ENCODE measurements at regions not wholly inside any gene's neighbourhood (a gene's known extent, or its start where the extent isn't known, plus 50 kb on each side); places are given as distances from the start of the nearest gene placed in this dataset.

DNA sequence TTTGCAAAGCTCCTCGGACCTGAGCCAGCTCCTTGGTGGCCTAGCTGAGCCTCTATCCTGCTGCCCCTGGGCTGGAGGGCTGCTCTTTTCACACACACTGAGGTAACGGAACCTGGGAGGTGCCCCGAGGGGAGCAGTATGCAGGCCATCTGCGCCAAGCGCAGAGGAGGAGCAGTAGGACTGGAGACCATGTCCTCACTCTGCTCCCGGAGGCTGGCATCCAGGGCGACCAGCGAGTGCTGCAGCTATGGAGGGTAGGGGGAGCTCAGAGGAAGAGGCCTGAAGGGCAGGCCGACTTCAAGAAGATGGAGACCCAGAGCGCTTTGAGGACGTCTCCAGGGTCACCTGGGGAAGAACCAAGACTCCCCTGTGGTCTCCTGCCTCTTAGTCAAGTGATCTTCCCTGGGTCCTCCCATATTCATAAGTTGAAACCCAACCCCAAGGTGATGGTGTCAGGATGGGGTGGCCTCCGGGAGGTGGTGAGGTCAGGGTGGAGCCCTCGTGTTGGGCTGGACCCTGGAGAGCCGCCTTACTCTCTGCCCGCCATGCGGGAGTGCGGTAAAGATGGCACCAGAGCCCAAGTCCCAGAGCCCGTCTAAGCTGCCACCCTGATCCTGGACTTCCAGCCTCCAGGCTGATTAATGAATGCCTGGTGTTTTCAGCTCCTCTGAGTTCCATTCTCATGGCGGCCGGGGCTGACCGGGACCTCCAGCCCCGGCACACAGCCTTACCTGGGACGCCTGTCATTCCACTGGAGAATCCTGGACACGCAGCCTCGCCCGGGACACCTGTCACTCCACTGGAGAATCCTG is 160.7 kb downstream of the NDUFA10 start:
- TF ChIP-seq, protein P1, sequence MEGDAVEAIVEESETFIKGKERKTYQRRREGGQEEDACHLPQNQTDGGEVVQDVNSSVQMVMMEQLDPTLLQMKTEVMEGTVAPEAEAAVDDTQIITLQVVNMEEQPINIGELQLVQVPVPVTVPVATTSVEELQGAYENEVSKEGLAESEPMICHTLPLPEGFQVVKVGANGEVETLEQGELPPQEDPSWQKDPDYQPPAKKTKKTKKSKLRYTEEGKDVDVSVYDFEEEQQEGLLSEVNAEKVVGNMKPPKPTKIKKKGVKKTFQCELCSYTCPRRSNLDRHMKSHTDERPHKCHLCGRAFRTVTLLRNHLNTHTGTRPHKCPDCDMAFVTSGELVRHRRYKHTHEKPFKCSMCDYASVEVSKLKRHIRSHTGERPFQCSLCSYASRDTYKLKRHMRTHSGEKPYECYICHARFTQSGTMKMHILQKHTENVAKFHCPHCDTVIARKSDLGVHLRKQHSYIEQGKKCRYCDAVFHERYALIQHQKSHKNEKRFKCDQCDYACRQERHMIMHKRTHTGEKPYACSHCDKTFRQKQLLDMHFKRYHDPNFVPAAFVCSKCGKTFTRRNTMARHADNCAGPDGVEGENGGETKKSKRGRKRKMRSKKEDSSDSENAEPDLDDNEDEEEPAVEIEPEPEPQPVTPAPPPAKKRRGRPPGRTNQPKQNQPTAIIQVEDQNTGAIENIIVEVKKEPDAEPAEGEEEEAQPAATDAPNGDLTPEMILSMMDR (IDR thresholded peaks at IDR 0.05), result no peak
- no peak for TF ChIP-seq POLR2A (IDR thresholded peaks at IDR 0.05)

Measured in testis (tissue), 2 donors.